ENCODE measurements at regions not wholly inside any gene's neighbourhood (a gene's known extent, or its start where the extent isn't known, plus 50 kb on each side); places are given as distances from the start of the nearest gene placed in this dataset.

DNA sequence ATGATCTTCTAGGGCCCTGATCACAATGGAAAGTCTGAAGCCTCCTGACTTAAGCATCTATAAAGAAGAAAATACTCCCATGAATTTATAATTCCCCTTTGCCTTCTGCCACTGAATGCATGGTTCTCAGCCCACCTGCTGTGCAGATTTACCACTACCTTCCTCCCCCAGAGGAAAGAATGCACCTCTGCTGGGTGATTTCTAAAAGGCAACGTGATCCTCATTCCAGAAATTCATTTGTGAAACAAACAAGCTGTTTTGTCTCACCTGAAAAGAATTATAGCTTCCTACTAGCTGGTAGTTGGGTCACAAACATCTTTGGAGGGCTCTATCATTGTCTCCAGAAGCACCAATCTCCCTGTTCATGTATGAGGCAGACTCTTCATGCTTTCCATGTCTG, 320.2 kb downstream of the CDC14C start:
- CTCF ChIA-PET = no interaction called here

More for the DNA sequence above, 320.2 kb downstream of the CDC14C start:
- Histone ChIP-seq H3K4ac (ENCODE audit: low read depth, low read length) (no peak overlapping the region), H2AFZ (replicated peaks; ENCODE audit: low read length, poor library complexity) (no peak overlapping the region), H3K4me2 (ENCODE audit: low read depth, low read length) (no peak overlapping the region), H3K4me1 (ENCODE audit: control insufficient read depth, insufficient read depth, low read length) (no peaks in the 10 kb centered on the region), H3K79me1 (ENCODE audit: low read depth in 1 of 2, low read length in 2 of 2) (no peaks in the 10 kb centered on the region), H2BK120ac (ENCODE audit: low read depth, low read length) (no peak overlapping the region), H2BK5ac (ENCODE audit: low read depth, low read length, poor library complexity, severe bottlenecking) (no peak overlapping the region), H2BK20ac (ENCODE audit: low read depth, low read length) (no peak overlapping the region), H3K9me3 (ENCODE audit: control insufficient read depth, insufficient read depth, low read length) (peaks cover 2% of the 10 kb centered on the region), H4K91ac (ENCODE audit: insufficient read depth, low read depth, low read length) (no peak overlapping the region), H3K14ac (replicated peaks; ENCODE audit: low read depth, low read length) (no peak overlapping the region), H4K5ac (ENCODE audit: low read depth, low read length) (no peak overlapping the region), H4K20me1 (ENCODE audit: insufficient read depth, low read length) (no peaks in the 10 kb centered on the region), H3K18ac (ENCODE audit: low read depth, low read length) (no peak overlapping the region), H3K36me3 (ENCODE audit: control insufficient read depth, insufficient read depth, low read length) (no peaks in the 10 kb centered on the region), H3K9ac (ENCODE audit: low read depth, low read length) (no peak overlapping the region), H3K27ac (ENCODE audit: insufficient read depth, low read length) (no peak overlapping the region), H2BK15ac (ENCODE audit: low read depth, low read length) (no peak overlapping the region), H4K8ac (ENCODE audit: low read depth in 2 of 2, low read length in 2 of 2) (no peak overlapping the region), H3K27me3 (ENCODE audit: control insufficient read depth, insufficient read depth, low read length) (no peaks in the 10 kb centered on the region), H2AK5ac (ENCODE audit: low read depth, low read length) (no peak overlapping the region), H3K23ac (ENCODE audit: low read depth, low read length) (no peak overlapping the region), H3K9me1 (ENCODE audit: insufficient read depth, low read length) (no peaks in the 10 kb centered on the region), H2AK9ac (replicated peaks; ENCODE audit: low read depth, low read length, poor library complexity) (no peak overlapping the region), H3K4me3 (ENCODE audit: insufficient read depth, low read depth, low read length) (no peak overlapping the region), H3K56ac (ENCODE audit: extremely low read depth, insufficient read depth, low read length) (no peak overlapping the region)
- in situ Hi-C loops (cut with MboI; ENCODE audit: low sequenced_read_pairs) = no loop called here
- intact Hi-C loops (cut with micrococcal nuclease) = no loop called here
- no TSS peak for BruUV-seq (replicated peaks)
- no CpG with 5 or more reads among the region's 1 CpG for whole genome bisulfite sequencing, 2 experiments (ENCODE audit: extremely low coverage in 2 of 2, insufficient read length in 1 of 2)
- TF ChIP-seq CHD1 (IDR thresholded peaks at IDR 0.05; ENCODE audit: low read depth, low read length) = no peak
- no peak for TF ChIP-seq NFE2L2 (IDR thresholded peaks at IDR 0.05; ENCODE audit: low read depth, low read length)
- no peak for TF ChIP-seq MXI1 (IDR thresholded peaks at IDR 0.05; ENCODE audit: borderline replicate concordance, low read depth, low read length)
- TF ChIP-seq POLR2A (IDR thresholded peaks at IDR 0.05; ENCODE audit: low read depth, low read length) = no peak
- no peak for TF ChIP-seq CEBPB (IDR thresholded peaks at IDR 0.05; ENCODE audit: low read depth, low read length)
- no peak for TF ChIP-seq MAFK (IDR thresholded peaks at IDR 0.05; ENCODE audit: low read depth, low read length)
- TF ChIP-seq RCOR1 (IDR thresholded peaks at IDR 0.05; ENCODE audit: insufficient replicate concordance, low read length) = no peak
- TF ChIP-seq, protein P1, sequence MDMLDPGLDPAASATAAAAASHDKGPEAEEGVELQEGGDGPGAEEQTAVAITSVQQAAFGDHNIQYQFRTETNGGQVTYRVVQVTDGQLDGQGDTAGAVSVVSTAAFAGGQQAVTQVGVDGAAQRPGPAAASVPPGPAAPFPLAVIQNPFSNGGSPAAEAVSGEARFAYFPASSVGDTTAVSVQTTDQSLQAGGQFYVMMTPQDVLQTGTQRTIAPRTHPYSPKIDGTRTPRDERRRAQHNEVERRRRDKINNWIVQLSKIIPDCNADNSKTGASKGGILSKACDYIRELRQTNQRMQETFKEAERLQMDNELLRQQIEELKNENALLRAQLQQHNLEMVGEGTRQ (IDR thresholded peaks at IDR 0.05; ENCODE audit: low read depth, low read length) = no peak
- TF ChIP-seq SMC3 (IDR thresholded peaks at IDR 0.05; ENCODE audit: low read depth, low read length) = no peak
- TF ChIP-seq RFX5 (IDR thresholded peaks at IDR 0.05; ENCODE audit: low read depth, low read length) = no peak
- no peak for TF ChIP-seq BHLHE40 (IDR thresholded peaks at IDR 0.05; ENCODE audit: low read depth, low read length)
- TF ChIP-seq, protein P2, sequence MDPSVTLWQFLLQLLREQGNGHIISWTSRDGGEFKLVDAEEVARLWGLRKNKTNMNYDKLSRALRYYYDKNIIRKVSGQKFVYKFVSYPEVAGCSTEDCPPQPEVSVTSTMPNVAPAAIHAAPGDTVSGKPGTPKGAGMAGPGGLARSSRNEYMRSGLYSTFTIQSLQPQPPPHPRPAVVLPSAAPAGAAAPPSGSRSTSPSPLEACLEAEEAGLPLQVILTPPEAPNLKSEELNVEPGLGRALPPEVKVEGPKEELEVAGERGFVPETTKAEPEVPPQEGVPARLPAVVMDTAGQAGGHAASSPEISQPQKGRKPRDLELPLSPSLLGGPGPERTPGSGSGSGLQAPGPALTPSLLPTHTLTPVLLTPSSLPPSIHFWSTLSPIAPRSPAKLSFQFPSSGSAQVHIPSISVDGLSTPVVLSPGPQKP (IDR thresholded peaks at IDR 0.05; ENCODE audit: borderline replicate concordance, low read depth, low read length) = no peak
- TF ChIP-seq FOS (IDR thresholded peaks at IDR 0.05; ENCODE audit: low read depth, low read length) = no peak
- ATAC-seq (ENCODE audit: low read depth) (no peak), DNase-seq (no peak)
- POLR2A ChIA-PET (ENCODE audit: unreplicated experiment) = no interaction called here
- dilution Hi-C loops (cut with HindIII; ENCODE audit: low sequenced_read_pairs, unreplicated experiment) = no loop called here

Measured in IMR-90 (cell line).